ENCODE measurements at regions not wholly inside any gene's neighbourhood (a gene's known extent, or its start where the extent isn't known, plus 50 kb on each side); places are given as distances from the start of the nearest gene placed in this dataset.

DNA sequence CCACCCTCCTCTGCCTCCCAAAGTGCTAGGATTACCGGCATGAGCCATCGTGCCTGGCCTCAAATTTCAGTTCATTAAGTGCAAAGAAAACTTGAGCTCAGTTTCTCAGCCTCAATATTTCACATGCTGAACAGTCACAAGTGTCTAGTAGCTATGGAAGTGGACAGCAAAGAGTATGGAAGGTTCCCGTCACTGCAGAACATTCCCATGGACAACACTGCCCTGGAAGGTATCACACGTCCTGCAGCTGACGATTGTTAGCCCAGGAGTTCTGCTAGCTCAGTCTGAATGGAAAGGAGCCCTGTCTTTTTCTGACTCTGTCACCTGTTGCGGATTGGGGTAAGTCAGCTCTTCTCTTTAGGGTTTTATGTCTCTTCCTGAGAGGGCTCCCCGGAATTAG, 86.2 kb upstream of the PTPRM start:
- H3K4me1 Mint-ChIP-seq: peaks cover 9% of the 10 kb centered on the region
- no peaks in the 10 kb centered on the region for H3K27me3 Mint-ChIP-seq (ENCODE audit: low read depth)
- TF ChIP-seq, protein P1, sequence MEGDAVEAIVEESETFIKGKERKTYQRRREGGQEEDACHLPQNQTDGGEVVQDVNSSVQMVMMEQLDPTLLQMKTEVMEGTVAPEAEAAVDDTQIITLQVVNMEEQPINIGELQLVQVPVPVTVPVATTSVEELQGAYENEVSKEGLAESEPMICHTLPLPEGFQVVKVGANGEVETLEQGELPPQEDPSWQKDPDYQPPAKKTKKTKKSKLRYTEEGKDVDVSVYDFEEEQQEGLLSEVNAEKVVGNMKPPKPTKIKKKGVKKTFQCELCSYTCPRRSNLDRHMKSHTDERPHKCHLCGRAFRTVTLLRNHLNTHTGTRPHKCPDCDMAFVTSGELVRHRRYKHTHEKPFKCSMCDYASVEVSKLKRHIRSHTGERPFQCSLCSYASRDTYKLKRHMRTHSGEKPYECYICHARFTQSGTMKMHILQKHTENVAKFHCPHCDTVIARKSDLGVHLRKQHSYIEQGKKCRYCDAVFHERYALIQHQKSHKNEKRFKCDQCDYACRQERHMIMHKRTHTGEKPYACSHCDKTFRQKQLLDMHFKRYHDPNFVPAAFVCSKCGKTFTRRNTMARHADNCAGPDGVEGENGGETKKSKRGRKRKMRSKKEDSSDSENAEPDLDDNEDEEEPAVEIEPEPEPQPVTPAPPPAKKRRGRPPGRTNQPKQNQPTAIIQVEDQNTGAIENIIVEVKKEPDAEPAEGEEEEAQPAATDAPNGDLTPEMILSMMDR (IDR thresholded peaks at IDR 0.05; ENCODE audit: unreplicated experiment): no peak
- no peak overlapping the region for H3K4me3 Mint-ChIP-seq
- peaks cover 7% of the 10 kb centered on the region for H3K9me3 Mint-ChIP-seq
- no peak overlapping the region for H3K27ac Mint-ChIP-seq
- DNase-seq (ENCODE audit: low spot score in 2 of 2, unreplicated experiment in 2 of 2): no peak
- no peaks in the 10 kb centered on the region for H3K36me3 Mint-ChIP-seq

DNA sequence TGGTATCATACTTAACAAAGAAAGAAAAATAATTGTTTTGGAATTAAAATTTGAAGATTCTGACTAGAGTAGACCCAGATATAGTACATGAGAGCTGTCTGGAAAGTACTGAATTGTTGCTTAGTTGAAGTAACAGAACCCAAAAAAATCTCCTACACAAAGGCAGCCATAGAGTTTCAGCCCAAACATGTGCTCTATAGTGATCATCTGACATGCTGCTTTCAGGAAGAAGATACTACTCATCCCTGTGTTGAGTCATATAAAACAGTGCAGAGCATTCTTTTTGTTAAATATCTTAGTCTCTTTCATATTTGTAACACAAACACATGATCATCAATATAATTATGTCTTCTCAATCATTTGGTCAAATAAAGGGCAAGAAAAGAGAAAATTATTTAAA, 84.8 kb upstream of the PTPRM start:
- peaks cover 7% of the 10 kb centered on the region for H3K9me3 Mint-ChIP-seq
- peaks cover 2% of the 10 kb centered on the region for H3K27me3 Mint-ChIP-seq (ENCODE audit: low read depth)
- no peaks in the 10 kb centered on the region for H3K36me3 Mint-ChIP-seq
- no peak overlapping the region for H3K4me3 Mint-ChIP-seq
- no peak overlapping the region for H3K27ac Mint-ChIP-seq
- TF ChIP-seq, protein P1 (IDR thresholded peaks at IDR 0.05; ENCODE audit: unreplicated experiment): no peak
- DNase-seq (ENCODE audit: low spot score in 2 of 2, unreplicated experiment in 2 of 2): no peak
- H3K4me1 Mint-ChIP-seq: peaks cover 5% of the 10 kb centered on the region

DNA sequence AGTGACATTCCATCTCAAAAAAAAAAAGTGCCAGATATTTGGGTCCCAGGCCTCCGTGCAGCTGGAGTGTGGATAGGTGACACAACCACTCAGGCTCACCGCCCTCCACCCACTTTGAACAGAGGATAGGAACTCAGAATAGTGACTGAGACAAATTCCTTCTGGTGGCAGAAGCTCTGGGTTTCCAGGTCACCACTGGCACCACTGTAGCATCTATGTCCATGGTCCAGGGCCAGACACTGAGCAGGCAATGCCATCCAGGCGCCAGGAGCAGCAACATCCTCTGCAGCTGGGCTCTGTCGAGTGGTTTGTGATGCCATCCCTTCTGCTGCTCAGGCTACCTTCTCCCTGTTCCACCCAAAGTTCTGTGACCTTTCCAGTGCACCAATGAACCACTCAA, 81.5 kb upstream of the PTPRM start:
- TF ChIP-seq, protein P1 (IDR thresholded peaks at IDR 0.05; ENCODE audit: unreplicated experiment): no peak
- Mint-ChIP-seq H3K27me3 (ENCODE audit: low read depth) (peaks cover 2% of the 10 kb centered on the region), H3K9me3 (peaks cover 11% of the 10 kb centered on the region), H3K4me3 (no peak overlapping the region), H3K27ac (no peak overlapping the region), H3K4me1 (peaks cover 9% of the 10 kb centered on the region), H3K36me3 (no peaks in the 10 kb centered on the region)
- no peak for DNase-seq (ENCODE audit: low spot score in 2 of 2, unreplicated experiment in 2 of 2)

DNA sequence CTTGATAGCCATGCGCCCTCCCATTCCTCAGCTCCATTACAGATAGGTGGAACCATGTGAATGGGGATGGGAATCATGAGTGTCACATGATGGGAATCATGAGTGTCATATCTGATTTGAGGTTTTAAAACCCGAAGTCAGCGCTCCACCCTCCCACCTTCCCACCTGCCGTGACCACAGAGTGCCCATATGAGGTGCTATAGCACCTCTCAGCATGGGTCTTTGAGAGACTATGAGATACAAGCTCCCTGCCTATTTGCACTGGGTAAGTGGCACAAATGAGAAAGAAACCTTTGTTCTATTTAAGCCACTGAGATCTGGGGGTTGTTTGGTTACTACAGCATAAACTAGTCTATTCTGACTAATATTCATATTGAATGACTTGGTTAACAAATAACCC, 78.5 kb upstream of the PTPRM start:
- no peaks in the 10 kb centered on the region for H3K36me3 Mint-ChIP-seq
- H3K27me3 Mint-ChIP-seq (ENCODE audit: low read depth): peaks cover 2% of the 10 kb centered on the region
- H3K4me3 Mint-ChIP-seq: no peak overlapping the region
- peaks cover 14% of the 10 kb centered on the region for H3K9me3 Mint-ChIP-seq
- peaks cover 17% of the 10 kb centered on the region for H3K4me1 Mint-ChIP-seq
- TF ChIP-seq, protein P1 (IDR thresholded peaks at IDR 0.05; ENCODE audit: unreplicated experiment): no peak
- DNase-seq (ENCODE audit: low spot score in 2 of 2, unreplicated experiment in 2 of 2): no peak
- H3K27ac Mint-ChIP-seq: no peak overlapping the region

DNA sequence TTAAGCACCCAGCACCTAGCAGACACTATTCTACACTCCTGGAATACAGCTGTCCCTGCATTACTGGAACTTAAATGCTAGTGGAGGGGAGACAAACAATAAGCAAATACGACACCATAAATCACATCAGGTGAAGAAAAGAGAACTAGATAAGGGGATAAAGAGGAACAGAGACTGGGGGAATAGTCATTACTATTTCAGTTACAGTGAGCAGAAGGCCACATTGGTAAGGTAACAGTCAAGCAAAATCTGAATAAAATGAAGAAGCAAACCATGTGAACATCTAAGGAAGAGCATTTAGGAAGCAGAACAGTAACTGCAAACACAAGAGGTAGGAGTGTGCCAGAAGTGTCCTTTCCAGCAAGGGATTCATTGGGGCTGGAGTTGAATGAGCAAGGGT, 77.0 kb upstream of the PTPRM start:
- TF ChIP-seq, protein P1 (IDR thresholded peaks at IDR 0.05; ENCODE audit: unreplicated experiment): no peak
- peaks cover 2% of the 10 kb centered on the region for H3K27me3 Mint-ChIP-seq (ENCODE audit: low read depth)
- peaks cover 8% of the 10 kb centered on the region for H3K9me3 Mint-ChIP-seq
- no peak overlapping the region for H3K27ac Mint-ChIP-seq
- no peak overlapping the region for H3K4me3 Mint-ChIP-seq
- peaks cover 14% of the 10 kb centered on the region for H3K4me1 Mint-ChIP-seq
- H3K36me3 Mint-ChIP-seq: no peaks in the 10 kb centered on the region
- no peak for DNase-seq (ENCODE audit: low spot score in 2 of 2, unreplicated experiment in 2 of 2)

DNA sequence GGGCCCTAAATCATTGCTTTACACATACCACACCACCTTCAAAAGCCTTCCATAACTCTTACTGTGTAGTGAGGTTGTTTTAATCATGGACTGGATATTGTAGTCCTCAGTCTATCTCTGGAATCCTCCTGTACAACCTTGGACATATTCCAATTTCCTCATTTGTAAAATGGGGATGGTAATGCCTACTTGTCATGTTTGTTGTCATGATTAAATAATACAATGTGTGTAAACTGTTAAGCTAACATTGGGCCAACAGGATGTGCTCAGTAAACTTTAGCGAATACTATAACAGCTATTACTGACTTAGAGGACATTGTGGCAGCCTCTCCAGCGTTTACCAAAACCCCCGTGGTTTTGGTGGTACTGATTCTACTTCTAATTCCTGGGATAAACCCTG, 74.7 kb upstream of the PTPRM start:
- peaks cover 8% of the 10 kb centered on the region for H3K9me3 Mint-ChIP-seq
- H3K4me1 Mint-ChIP-seq: peaks cover 12% of the 10 kb centered on the region
- no peak overlapping the region for H3K27ac Mint-ChIP-seq
- H3K27me3 Mint-ChIP-seq (ENCODE audit: low read depth): peaks cover 2% of the 10 kb centered on the region
- TF ChIP-seq, protein P1 (IDR thresholded peaks at IDR 0.05; ENCODE audit: unreplicated experiment): no peak
- H3K36me3 Mint-ChIP-seq: no peaks in the 10 kb centered on the region
- no peak overlapping the region for H3K4me3 Mint-ChIP-seq
- DNase-seq (ENCODE audit: low spot score in 2 of 2, unreplicated experiment in 2 of 2): no peak

Measured in mesothelial cell of epicardium (in vitro differentiated cells).